OCI-LY1 (cell line): ENCODE measurements at regions not wholly inside any gene's neighbourhood (a gene's known extent, or its start where the extent isn't known, plus 50 kb on each side); places are given as distances from the start of the nearest gene placed in this dataset.

ENCODE experiments used
- H2AFZ ChIP-seq: fragments of 200-600 bp; sonication (generic), shearing (Covaris generic); 2 replicates; pipeline ENCODE4 v1.6.0; 2014; ENCODE audit warnings: antibody characterized with exemption, mild to moderate bottlenecking, low read length
- H3F3A ChIP-seq: fragments of 200-600 bp; sonication (generic), shearing (Covaris generic); 2 replicates; pipeline ENCODE4 v1.6.0; 2014; ENCODE audit warnings: mild to moderate bottlenecking, antibody characterized with exemption, low read length, moderate library complexity; ENCODE audit not compliant: insufficient read depth
- H3K27ac ChIP-seq: fragments of 200-600 bp; sonication (generic); 2 replicates; pipeline ENCODE4 v1.5.1; 2014; ENCODE audit warnings: low read length, mixed run types, mild to moderate bottlenecking, low read depth; ENCODE audit not compliant: poor library complexity, severe bottlenecking
- H3K27me3 ChIP-seq: fragments of 200-600 bp; sonication (generic); 2 replicates; pipeline ENCODE4 v1.6.0; 2014; ENCODE audit warnings: antibody characterized with exemption, mild to moderate bottlenecking, low read length, moderate library complexity; ENCODE audit not compliant: insufficient read depth
- H3K36me3 ChIP-seq: fragments of 200-600 bp; sonication (generic); 2 replicates; pipeline ENCODE4 v1.6.1; 2014; ENCODE audit warnings: mild to moderate bottlenecking, antibody characterized with exemption, low read length, moderate library complexity, mixed read lengths; ENCODE audit not compliant: insufficient read depth
- H3K4me1 ChIP-seq: fragments of 200-600 bp; sonication (generic); 2 replicates; pipeline ENCODE4 v1.5.1; 2014; ENCODE audit warnings: mild to moderate bottlenecking, low read length, moderate library complexity; ENCODE audit not compliant: insufficient read depth, severe bottlenecking
- H3K4me2 ChIP-seq: fragments of 200-600 bp; sonication (generic), shearing (Covaris generic); 2 replicates; pipeline ENCODE4 v1.6.1; 2014; ENCODE audit warnings: low read length
- H3K4me3 ChIP-seq: fragments of 200-600 bp; sonication (generic); 2 replicates; pipeline ENCODE4 v1.5.1; 2014; ENCODE audit warnings: low read length, low read depth, mild to moderate bottlenecking, mixed read lengths; ENCODE audit not compliant: poor library complexity, severe bottlenecking
- H3K79me2 ChIP-seq: fragments of 200-600 bp; shearing (Covaris generic); 2 replicates; pipeline ENCODE4 v1.6.1; 2016; ENCODE audit warnings: mixed run types, low read length, mixed read lengths; ENCODE audit not compliant: insufficient read depth
- H3K9ac ChIP-seq: fragments of 200-600 bp; sonication (generic), shearing (Covaris generic); 2 replicates; pipeline ENCODE4 v1.6.1; 2014; ENCODE audit warnings: mild to moderate bottlenecking, low read length, mixed read lengths
- H3K9me2 ChIP-seq: fragments of 200-600 bp; sonication (generic), shearing (Covaris generic); 2 replicates; pipeline ENCODE4 v1.6.1; 2014; ENCODE audit warnings: low read depth, mild to moderate bottlenecking, low read length, mixed read lengths
- H3K9me3 ChIP-seq: fragments of 200-600 bp; shearing (Covaris generic); 2 replicates; pipeline ENCODE4 v1.6.1; 2014; ENCODE audit warnings: low read length, mixed read lengths
- H4K20me1 ChIP-seq: fragments of 200-600 bp; sonication (generic), shearing (Covaris generic); 2 replicates; pipeline ENCODE4 v1.6.0; 2016; ENCODE audit warnings: mild to moderate bottlenecking, low read length; ENCODE audit not compliant: insufficient read depth
- EZH2 ChIP-seq: fragments of 200-600 bp; sonication (generic), shearing (Covaris generic); IDR thresholded peaks from 2 replicates; pipeline ENCODE4 v1.8.0; 2017; ENCODE audit warnings: borderline replicate concordance, mixed run types, mild to moderate bottlenecking, antibody characterized with exemption, low read length, moderate library complexity, mixed read lengths
- TF ChIP-seq, protein P1 (sequence below): fragments of 200-600 bp; sonication (generic), shearing (Covaris generic); IDR thresholded peaks from 2 replicates; pipeline ENCODE4 v1.5.1; 2017; ENCODE audit warnings: mild to moderate bottlenecking, antibody characterized with exemption, low read length, moderate library complexity, mixed read lengths

DNA sequence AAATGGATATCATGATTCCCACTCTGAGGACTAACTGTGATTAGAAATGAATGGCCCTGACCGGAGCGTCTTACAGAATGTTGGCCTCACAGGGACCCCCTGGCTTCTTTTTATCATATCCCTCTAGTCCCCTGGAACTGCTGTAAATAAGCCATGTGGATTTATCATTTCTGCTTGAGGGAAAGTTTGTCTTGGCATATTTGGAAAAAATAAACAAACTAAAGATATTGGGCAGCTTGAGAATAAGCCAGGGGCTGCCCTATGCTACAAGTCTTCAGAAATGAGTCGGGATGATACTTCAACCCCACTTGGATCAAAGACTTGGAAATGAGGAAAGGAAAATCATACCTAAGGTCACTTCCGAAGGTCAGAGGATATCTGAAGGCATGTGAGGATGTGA, 179.1 kb downstream of the THBS2 start:
- Histone ChIP-seq H3K9me2 (no peaks in the 10 kb centered on the region), H3F3A (no peaks in the 10 kb centered on the region), H3K27me3 (no peaks in the 10 kb centered on the region), H3K4me2 (no peak overlapping the region), H3K27ac (no peak overlapping the region), H3K36me3 (no peaks in the 10 kb centered on the region), H3K4me3 (no peak overlapping the region), H3K9me3 (no peaks in the 10 kb centered on the region), H4K20me1 (no peaks in the 10 kb centered on the region), H3K4me1 (no peaks in the 10 kb centered on the region), H2AFZ (no peak overlapping the region), H3K79me2 (no peaks in the 10 kb centered on the region), H3K9ac (no peak overlapping the region)
- TF ChIP-seq EZH2: no peak
- TF ChIP-seq, protein P1, sequence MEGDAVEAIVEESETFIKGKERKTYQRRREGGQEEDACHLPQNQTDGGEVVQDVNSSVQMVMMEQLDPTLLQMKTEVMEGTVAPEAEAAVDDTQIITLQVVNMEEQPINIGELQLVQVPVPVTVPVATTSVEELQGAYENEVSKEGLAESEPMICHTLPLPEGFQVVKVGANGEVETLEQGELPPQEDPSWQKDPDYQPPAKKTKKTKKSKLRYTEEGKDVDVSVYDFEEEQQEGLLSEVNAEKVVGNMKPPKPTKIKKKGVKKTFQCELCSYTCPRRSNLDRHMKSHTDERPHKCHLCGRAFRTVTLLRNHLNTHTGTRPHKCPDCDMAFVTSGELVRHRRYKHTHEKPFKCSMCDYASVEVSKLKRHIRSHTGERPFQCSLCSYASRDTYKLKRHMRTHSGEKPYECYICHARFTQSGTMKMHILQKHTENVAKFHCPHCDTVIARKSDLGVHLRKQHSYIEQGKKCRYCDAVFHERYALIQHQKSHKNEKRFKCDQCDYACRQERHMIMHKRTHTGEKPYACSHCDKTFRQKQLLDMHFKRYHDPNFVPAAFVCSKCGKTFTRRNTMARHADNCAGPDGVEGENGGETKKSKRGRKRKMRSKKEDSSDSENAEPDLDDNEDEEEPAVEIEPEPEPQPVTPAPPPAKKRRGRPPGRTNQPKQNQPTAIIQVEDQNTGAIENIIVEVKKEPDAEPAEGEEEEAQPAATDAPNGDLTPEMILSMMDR: no peak

DNA sequence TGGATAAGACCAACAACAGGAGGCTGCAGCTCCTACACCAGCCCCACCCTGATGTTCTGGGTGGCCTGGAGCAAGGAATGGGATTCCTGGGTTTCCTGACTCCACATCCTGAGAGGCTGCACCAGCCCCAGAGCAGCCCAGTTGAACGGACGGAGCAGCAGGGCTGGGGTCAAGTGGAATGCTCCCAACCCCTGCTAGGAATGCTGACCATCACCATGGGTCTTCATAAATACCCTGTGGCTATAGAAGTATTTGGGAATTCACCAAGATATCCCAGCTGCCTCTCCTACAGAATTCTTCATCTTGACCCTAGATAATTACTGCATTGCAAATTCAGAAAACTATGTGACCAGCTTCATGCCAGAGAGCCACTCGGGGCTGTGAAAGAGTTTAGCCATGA, 180.3 kb downstream of the THBS2 start:
- no peaks in the 10 kb centered on the region for H3K4me1 ChIP-seq
- no peaks in the 10 kb centered on the region for H3K36me3 ChIP-seq
- no peak overlapping the region for H3K9ac ChIP-seq
- no peak for TF ChIP-seq EZH2
- TF ChIP-seq, protein P1: no peak
- no peak overlapping the region for H3K4me2 ChIP-seq
- H3K27me3 ChIP-seq: no peaks in the 10 kb centered on the region
- no peak overlapping the region for H3K27ac ChIP-seq
- no peaks in the 10 kb centered on the region for H3K9me2 ChIP-seq
- no peaks in the 10 kb centered on the region for H4K20me1 ChIP-seq
- no peaks in the 10 kb centered on the region for H3F3A ChIP-seq
- no peaks in the 10 kb centered on the region for H3K9me3 ChIP-seq
- no peak overlapping the region for H3K4me3 ChIP-seq
- H3K79me2 ChIP-seq: no peaks in the 10 kb centered on the region
- H2AFZ ChIP-seq: no peak overlapping the region

DNA sequence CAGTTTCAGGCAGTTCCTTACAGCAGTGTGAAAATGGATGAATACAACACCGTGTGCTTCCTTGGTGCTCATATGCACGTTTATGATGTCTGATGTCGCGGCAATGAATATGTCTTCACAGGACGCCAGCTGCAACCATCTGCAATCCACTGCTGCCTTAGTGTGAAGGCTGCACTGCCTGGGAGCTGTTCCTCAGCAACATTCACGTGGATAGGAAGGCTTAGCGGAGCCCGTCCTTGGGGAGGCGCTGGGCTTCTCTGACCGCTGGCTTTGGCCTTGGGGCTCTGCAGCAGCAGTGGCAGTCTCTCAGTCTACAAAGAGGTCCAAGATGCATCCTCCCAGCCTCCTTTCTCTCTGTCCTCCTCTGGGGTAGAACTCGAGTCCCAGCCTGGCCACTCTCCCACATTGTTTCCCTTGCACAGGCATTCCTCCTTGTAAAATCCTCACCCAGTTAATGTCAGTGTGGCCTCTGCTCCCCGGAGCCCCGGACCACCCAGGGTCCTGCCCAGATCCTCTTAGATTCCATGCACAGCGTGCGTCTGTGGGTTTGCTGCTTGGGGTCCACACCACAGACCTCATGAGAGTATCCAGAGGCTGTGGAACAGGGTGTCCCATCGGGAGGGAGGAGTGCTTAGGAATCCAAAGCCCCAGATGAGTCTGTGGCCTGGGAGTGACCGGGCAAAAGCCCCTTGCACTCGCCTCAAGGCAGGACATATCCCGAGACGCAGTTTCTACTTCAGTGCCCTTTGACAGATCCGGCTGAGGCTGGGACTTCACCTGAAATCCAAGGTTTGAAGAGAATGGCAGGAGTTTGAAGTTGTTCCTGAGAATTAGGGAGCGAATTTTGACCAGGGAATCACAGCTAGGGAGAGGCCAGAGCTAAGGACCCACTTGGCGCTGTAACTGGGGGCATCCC, 181.3 kb downstream of the THBS2 start:
- no peaks in the 10 kb centered on the region for H3K9me3 ChIP-seq
- no peak overlapping the region for H3K4me2 ChIP-seq
- no peaks in the 10 kb centered on the region for H3K27me3 ChIP-seq
- H3K4me1 ChIP-seq: no peaks in the 10 kb centered on the region
- no peaks in the 10 kb centered on the region for H3K79me2 ChIP-seq
- H3K9ac ChIP-seq: no peak overlapping the region
- H3K36me3 ChIP-seq: no peaks in the 10 kb centered on the region
- no peaks in the 10 kb centered on the region for H3K9me2 ChIP-seq
- no peak overlapping the region for H2AFZ ChIP-seq
- no peaks in the 10 kb centered on the region for H4K20me1 ChIP-seq
- H3K4me3 ChIP-seq: no peak overlapping the region
- TF ChIP-seq EZH2: no peak
- TF ChIP-seq, protein P1: no peak
- no peak overlapping the region for H3K27ac ChIP-seq
- H3F3A ChIP-seq: no peaks in the 10 kb centered on the region
